Fibroblast of villous mesenchyme (primary cell): ENCODE measurements at regions not wholly inside any gene's neighbourhood (a gene's known extent, or its start where the extent isn't known, plus 50 kb on each side); places are given as distances from the start of the nearest gene placed in this dataset.
A peak's percentile ranks its signal among the peaks of the same experiment; 100 is the strongest.
"Not testable (repeated sequence)": the region's sequence is repeated elsewhere in the genome, so short reads cannot be mapped to it uniquely, and the experiment has no call there.

Source experiments
- DNase-seq: peaks from one replicate; pipeline ENCODE4 v3.0.0-alpha.2; 2010; ENCODE audit warnings: low read depth
- H3K4me3 ChIP-seq: 2 replicates; pipeline ENCODE4 v1.5.1; 2011; ENCODE audit warnings: low read depth, mild to moderate bottlenecking, low read length
- TF ChIP-seq, protein P1 (sequence below): IDR thresholded peaks from 2 replicates; pipeline ENCODE4 v1.5.1; 2012; ENCODE audit warnings: low read depth, mild to moderate bottlenecking, low read length; ENCODE audit not compliant: insufficient read depth

GRCh38 chr5:60026161-60026560 is 132.6 kb upstream of the PDE4D start:
- DNase-seq: peak; percentile 26
- TF ChIP-seq, protein P1, sequence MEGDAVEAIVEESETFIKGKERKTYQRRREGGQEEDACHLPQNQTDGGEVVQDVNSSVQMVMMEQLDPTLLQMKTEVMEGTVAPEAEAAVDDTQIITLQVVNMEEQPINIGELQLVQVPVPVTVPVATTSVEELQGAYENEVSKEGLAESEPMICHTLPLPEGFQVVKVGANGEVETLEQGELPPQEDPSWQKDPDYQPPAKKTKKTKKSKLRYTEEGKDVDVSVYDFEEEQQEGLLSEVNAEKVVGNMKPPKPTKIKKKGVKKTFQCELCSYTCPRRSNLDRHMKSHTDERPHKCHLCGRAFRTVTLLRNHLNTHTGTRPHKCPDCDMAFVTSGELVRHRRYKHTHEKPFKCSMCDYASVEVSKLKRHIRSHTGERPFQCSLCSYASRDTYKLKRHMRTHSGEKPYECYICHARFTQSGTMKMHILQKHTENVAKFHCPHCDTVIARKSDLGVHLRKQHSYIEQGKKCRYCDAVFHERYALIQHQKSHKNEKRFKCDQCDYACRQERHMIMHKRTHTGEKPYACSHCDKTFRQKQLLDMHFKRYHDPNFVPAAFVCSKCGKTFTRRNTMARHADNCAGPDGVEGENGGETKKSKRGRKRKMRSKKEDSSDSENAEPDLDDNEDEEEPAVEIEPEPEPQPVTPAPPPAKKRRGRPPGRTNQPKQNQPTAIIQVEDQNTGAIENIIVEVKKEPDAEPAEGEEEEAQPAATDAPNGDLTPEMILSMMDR: no peak
- H3K4me3 ChIP-seq: no peak overlapping the region

GRCh38 chr5:60024104-60024503 is 130.6 kb upstream of the PDE4D start:
- H3K4me3 ChIP-seq: no peak overlapping the region
- no peak for DNase-seq
- TF ChIP-seq, protein P1: no peak

- no peak for DNase-seq
- TF ChIP-seq, protein P1: no peak
These were observed 129.7 kb upstream of the PDE4D start for GRCh38 chr5:60023255-60023654.

GRCh38 chr5:60020457-60020856 is 126.9 kb upstream of the PDE4D start:
- TF ChIP-seq, protein P1: no peak
- no peak overlapping the region for H3K4me3 ChIP-seq
- DNase-seq: no peak

More at GRCh38 chr5:60023255-60023654, 129.7 kb upstream of the PDE4D start:
- no peak overlapping the region for H3K4me3 ChIP-seq

- not testable (repeated sequence) for H3K4me3 ChIP-seq, DNase-seq
These were observed 125.4 kb upstream of the PDE4D start for GRCh38 chr5:60018960-60019359.

GRCh38 chr5:60018091-60018490 is 124.6 kb upstream of the PDE4D start:
- no peak overlapping the region for H3K4me3 ChIP-seq
- DNase-seq: no peak
- TF ChIP-seq, protein P1: no peak

DNA sequence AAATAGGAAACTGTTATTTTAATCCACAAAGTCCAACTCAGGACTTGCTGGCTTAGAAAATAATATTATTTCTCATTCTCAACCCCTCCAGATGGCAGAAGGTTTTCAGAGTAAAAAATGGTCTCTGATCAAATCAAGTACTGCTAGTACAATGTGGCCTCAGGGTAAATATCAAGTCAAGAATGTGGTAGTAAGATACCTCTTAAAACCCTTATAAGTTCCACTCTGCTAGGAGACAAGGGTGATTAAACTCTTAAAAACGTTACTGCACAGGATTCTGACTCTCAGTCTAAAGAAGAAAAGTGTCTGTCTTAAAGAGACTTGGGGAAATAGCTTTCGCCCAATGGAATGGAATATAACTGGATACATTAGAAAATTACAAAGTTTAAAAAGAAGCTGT is 120.8 kb upstream of the PDE4D start:
- DNase-seq: no peak
- TF ChIP-seq, protein P1: no peak
- no peak overlapping the region for H3K4me3 ChIP-seq
